HG03378 (cell line): ENCODE measurements at regions not wholly inside any gene's neighbourhood (a gene's known extent, or its start where the extent isn't known, plus 50 kb on each side); places are given as distances from the start of the nearest gene placed in this dataset.

Source experiments
- ATAC-seq: cut with Tn5 transposase; IDR thresholded peaks from one replicate; pipeline ENCODE4 v1.9.1; 2021; ENCODE audit warnings: mild to moderate bottlenecking, moderate library complexity; ENCODE audit not compliant: unreplicated experiment

GRCh38 chr10:3361640-3362039, 189.1 kb upstream of the PITRM1 start:
- ATAC-seq, result no peak

- no peak for ATAC-seq
Observed at GRCh38 chr10:3357737-3358136, 185.2 kb upstream of the PITRM1 start.

- no peak for ATAC-seq
Observed at GRCh38 chr10:3355536-3355935, 183.0 kb upstream of the PITRM1 start.

- ATAC-seq, result no peak
Observed at GRCh38 chr10:3354174-3354900, 181.8 kb upstream of the PITRM1 start.

GRCh38 chr10:3353235-3353634, 180.7 kb upstream of the PITRM1 start:
- no peak for ATAC-seq

GRCh38 chr10:3350617-3351258, 178.2 kb upstream of the PITRM1 start:
- no peak for ATAC-seq

GRCh38 chr10:3350205-3350604, 177.6 kb upstream of the PITRM1 start:
- ATAC-seq, result no peak

- ATAC-seq, result no peak
Observed at GRCh38 chr10:3348564-3348963, 176.0 kb upstream of the PITRM1 start.

GRCh38 chr10:3347413-3348182, 175.0 kb upstream of the PITRM1 start:
- ATAC-seq, result no peak

GRCh38 chr10:3346851-3347250, 174.3 kb upstream of the PITRM1 start:
- ATAC-seq, result no peak

GRCh38 chr10:3342771-3343170, 170.2 kb upstream of the PITRM1 start:
- ATAC-seq, result no peak

- ATAC-seq, result no peak
Observed at GRCh38 chr10:3340127-3340730, 167.6 kb upstream of the PITRM1 start.

GRCh38 chr10:3339531-3339950, 167.0 kb upstream of the PITRM1 start:
- ATAC-seq, result no peak

- ATAC-seq, result no peak
Observed at GRCh38 chr10:3339121-3339520, 166.5 kb upstream of the PITRM1 start.

- no peak for ATAC-seq
Observed at GRCh38 chr10:3337741-3338140, 165.2 kb upstream of the PITRM1 start.

GRCh38 chr10:3336673-3337293, 164.2 kb upstream of the PITRM1 start:
- no peak for ATAC-seq

- no peak for ATAC-seq
Observed at GRCh38 chr10:3333426-3333825, 160.8 kb upstream of the PITRM1 start.

- no peak for ATAC-seq
Observed at GRCh38 chr10:3331690-3332230, 159.2 kb upstream of the PITRM1 start.

- ATAC-seq, result no peak
Observed at GRCh38 chr10:3331187-3331586, 158.6 kb upstream of the PITRM1 start.

GRCh38 chr10:3330663-3331062, 158.1 kb upstream of the PITRM1 start:
- ATAC-seq, result no peak
